H1 (cell line): ENCODE measurements at regions not wholly inside any gene's neighbourhood (a gene's known extent, or its start where the extent isn't known, plus 50 kb on each side); places are given as distances from the start of the nearest gene placed in this dataset.

Source experiments
- CTCF ChIA-PET: fragments of 300-600 bp; sonication (Branson Sonifier 250); formaldehyde crosslinking; loops from one replicate; lab custom pipeline; 2021; ENCODE audit not compliant: partially characterized antibody; lab: Charles Lee
- POLR2A ChIA-PET: fragments of 300-600 bp; sonication (Branson Sonifier 250); formaldehyde crosslinking; loops from one replicate; lab custom pipeline; 2021; ENCODE audit warnings: inconsistent platforms; ENCODE audit not compliant: partially characterized antibody; lab: Charles Lee
- DNase-seq, 2 experiments: peaks; one replicate each; pipeline versions ENCODE4 v3.0.0 to v3.0.0-alpha.2; 2010 to 2022; ENCODE audit warnings: low spot score in 2 of 2, low read depth in 1 of 2, mixed read lengths in 1 of 2
- FAIRE-seq: peaks from 2 replicates; lab custom pipeline; 2011; peaks lifted over from hg19 to GRCh38; lab: Jason Lieb, UNC
- H2AFZ ChIP-seq: 2 replicates; pipeline ENCODE4 v1.8.1; 2012; ENCODE audit warnings: low read length, inconsistent platforms
- H2AK5ac ChIP-seq: 2 replicates; pipeline ENCODE4 v1.6.1; 2013; ENCODE audit warnings: low read depth, low read length
- H2BK120ac ChIP-seq: replicated peaks from 2 replicates; pipeline ENCODE3; 2013; ENCODE audit warnings: low read depth, low read length, inconsistent platforms
- H2BK12ac ChIP-seq: 2 replicates; pipeline ENCODE4 v1.6.1; 2013; ENCODE audit warnings: low read depth, low read length
- H2BK15ac ChIP-seq: 2 replicates; pipeline ENCODE4 v1.6.1; 2013; ENCODE audit warnings: low read length
- H2BK20ac ChIP-seq: 2 replicates; pipeline ENCODE4 v1.6.1; 2013; ENCODE audit warnings: low read length
- H2BK5ac ChIP-seq: 2 replicates; pipeline ENCODE4 v1.6.1; 2013; ENCODE audit warnings: low read depth, low read length
- H3K14ac ChIP-seq: 2 replicates; pipeline ENCODE4 v1.6.1; 2013; ENCODE audit warnings: inconsistent platforms; ENCODE audit not compliant: insufficient read length
- H3K18ac ChIP-seq: 2 replicates; pipeline ENCODE4 v1.6.1; 2013; ENCODE audit warnings: low read length; ENCODE audit errors: extremely low read depth
- H3K23ac ChIP-seq: 2 replicates; pipeline ENCODE4 v1.6.1; 2013; ENCODE audit warnings: inconsistent platforms; ENCODE audit not compliant: insufficient read length
- H3K23me2 ChIP-seq: 2 replicates; pipeline ENCODE4 v1.6.1; 2013; ENCODE audit warnings: low read depth, low read length
- H3K27ac ChIP-seq: 2 replicates; pipeline ENCODE4 v1.6.1; 2011; ENCODE audit warnings: low read depth, low read length, inconsistent platforms
- H3K27me3 ChIP-seq, 4 experiments: replicated peaks in 1 of 4; 1 replicate in 1 of 4; 2 replicates in 3 of 4; pipeline versions ENCODE4 v1.6.1 to v1.8.1; 2011 to 2013; ENCODE audit warnings: low read length in 3 of 4, mild to moderate bottlenecking in 3 of 4, inconsistent platforms in 2 of 4, mixed read lengths in 2 of 4, moderate library complexity in 1 of 4; ENCODE audit not compliant: control insufficient read depth in 3 of 4, insufficient read depth in 3 of 4; ENCODE audit errors: extremely low read depth in 1 of 4
- H3K36me3 ChIP-seq, 4 experiments: 2 replicates each; pipeline versions ENCODE4 v1.6.1 to v1.8.1; 2011 to 2013; ENCODE audit warnings: mild to moderate bottlenecking in 4 of 4, low read length in 3 of 4, moderate library complexity in 2 of 4, control low read depth in 1 of 4, inconsistent platforms in 1 of 4; ENCODE audit not compliant: insufficient read depth in 4 of 4, control insufficient read depth in 2 of 4
- H3K4ac ChIP-seq: replicated peaks from 2 replicates; pipeline ENCODE3; 2013; ENCODE audit warnings: low read length, low read depth, mixed read lengths, inconsistent platforms; ENCODE audit not compliant: insufficient read length
- H3K4me1 ChIP-seq, 4 experiments: replicated peaks in 1 of 4; 1 replicate in 1 of 4; 2 replicates in 3 of 4; pipeline versions ENCODE4 v1.6.1 to v1.8.1; 2011 to 2013; ENCODE audit warnings: low read length in 3 of 4, inconsistent platforms in 2 of 4, mixed read lengths in 1 of 4; ENCODE audit not compliant: insufficient read depth in 4 of 4, control insufficient read depth in 3 of 4
- H3K4me2 ChIP-seq, 2 experiments: 2 replicates each; pipeline versions ENCODE4 v1.6.1 to v1.8.1; 2011 to 2013; ENCODE audit warnings: low read depth in 2 of 2, low read length in 2 of 2, control low read depth in 1 of 2, inconsistent platforms in 1 of 2, mild to moderate bottlenecking in 1 of 2; ENCODE audit not compliant: insufficient read depth in 1 of 2
- H3K4me3 ChIP-seq, 4 experiments: fragments of 200-600, 300-600 bp in 1 of 4; sonication (generic), shearing (Covaris generic), sonication (Bioruptor Twin) in 1 of 4; 2 replicates each; pipeline versions ENCODE4 v1.5.1 to v1.8.1; 2011 to 2016; ENCODE audit warnings: low read length in 4 of 4, low read depth in 3 of 4, control low read depth in 2 of 4, inconsistent platforms in 2 of 4, mild to moderate bottlenecking in 2 of 4, mixed read lengths in 1 of 4, moderate library complexity in 1 of 4; ENCODE audit not compliant: insufficient read depth in 2 of 4; ENCODE audit errors: extremely low read depth in 1 of 4
- H3K56ac ChIP-seq: replicated peaks from 2 replicates; pipeline ENCODE3; 2013; ENCODE audit warnings: low read depth, mild to moderate bottlenecking, mixed read lengths, low read length, inconsistent platforms; ENCODE audit not compliant: insufficient read length
- H3K79me1 ChIP-seq: 2 replicates; pipeline ENCODE4 v1.6.1; 2013; ENCODE audit warnings: low read depth, low read length, control low read depth
- H3K79me2 ChIP-seq, 2 experiments: 2 replicates each; pipeline versions ENCODE4 v1.6.1 to v1.8.1; 2012 to 2013; ENCODE audit warnings: low read length in 2 of 2, mild to moderate bottlenecking in 2 of 2, inconsistent platforms in 1 of 2; ENCODE audit not compliant: insufficient read depth in 2 of 2, control insufficient read depth in 1 of 2
- H3K9ac ChIP-seq, 4 experiments: replicated peaks in 1 of 4; 1 replicate in 1 of 4; 2 replicates in 3 of 4; pipeline versions ENCODE4 v1.6.1 to v1.8.1; 2011 to 2013; ENCODE audit warnings: low read depth in 3 of 4, low read length in 3 of 4, control low read depth in 2 of 4, mild to moderate bottlenecking in 2 of 4, moderate library complexity in 2 of 4, inconsistent platforms in 1 of 4; ENCODE audit errors: extremely low read depth in 1 of 4
- H3K9me3 ChIP-seq, 2 experiments: 2 replicates each; pipeline versions ENCODE4 v1.6.1 to v1.8.1; 2012 to 2013; ENCODE audit warnings: mild to moderate bottlenecking in 2 of 2, moderate library complexity in 2 of 2, control low read depth in 1 of 2, inconsistent platforms in 1 of 2, low read depth in 1 of 2, low read length in 1 of 2, mixed read lengths in 1 of 2; ENCODE audit not compliant: insufficient read depth in 2 of 2
- H4K20me1 ChIP-seq, 2 experiments: replicated peaks in 1 of 2; 2 replicates each; pipeline versions ENCODE3 to v1.8.1; 2011 to 2013; ENCODE audit warnings: inconsistent platforms in 2 of 2, low read length in 2 of 2, mild to moderate bottlenecking in 1 of 2; ENCODE audit not compliant: insufficient read depth in 2 of 2, control insufficient read depth in 1 of 2
- H4K5ac ChIP-seq: 2 replicates; pipeline ENCODE4 v1.6.1; 2013; ENCODE audit warnings: low read length, low read depth, mixed read lengths, inconsistent platforms; ENCODE audit not compliant: insufficient read length
- H4K8ac ChIP-seq: 2 replicates; pipeline ENCODE4 v1.8.0; 2013; ENCODE audit warnings: mild to moderate bottlenecking, moderate library complexity, low read length, inconsistent platforms; ENCODE audit not compliant: insufficient read depth; ENCODE audit errors: extremely low read depth
- H4K91ac ChIP-seq: replicated peaks from 2 replicates; pipeline ENCODE3; 2013; ENCODE audit warnings: low read length, mixed read lengths, inconsistent platforms; ENCODE audit not compliant: insufficient read length
- CREB1 ChIP-seq: IDR thresholded peaks from 2 replicates; pipeline ENCODE4 v1.6.1; 2012; ENCODE audit warnings: inconsistent platforms
- HDAC2 ChIP-seq, 2 experiments: fragments of 300-600 bp in 1 of 2; sonication (generic) in 1 of 2; IDR thresholded peaks; 2 replicates each; pipeline ENCODE4 v1.6.1; 2011 to 2012; ENCODE audit warnings: low read depth in 2 of 2, low read length in 2 of 2, mild to moderate bottlenecking in 2 of 2, moderate library complexity in 2 of 2, borderline replicate concordance in 1 of 2, inconsistent platforms in 1 of 2
- KDM4A ChIP-seq: IDR thresholded peaks from one replicate; pipeline ENCODE4 v1.7.1; 2012; ENCODE audit warnings: low read depth, mild to moderate bottlenecking, moderate library complexity, low read length, inconsistent platforms; ENCODE audit not compliant: severe bottlenecking
- POU5F1 ChIP-seq: IDR thresholded peaks from 2 replicates; pipeline ENCODE4 v1.6.1; 2011; ENCODE audit warnings: low read depth, mild to moderate bottlenecking, low read length, moderate library complexity
- RFX5 ChIP-seq: IDR thresholded peaks from 2 replicates; pipeline ENCODE4 v1.6.1; 2011; ENCODE audit warnings: low read depth, low read length, improper control_type of control experiment, borderline replicate concordance
- SIX5 ChIP-seq: IDR thresholded peaks from 2 replicates; pipeline ENCODE4 v1.6.1; 2011; ENCODE audit warnings: mild to moderate bottlenecking, low read depth, low read length
- YY1 ChIP-seq: IDR thresholded peaks from 2 replicates; pipeline ENCODE4 v1.6.1; 2011; ENCODE audit warnings: low read depth, mild to moderate bottlenecking, low read length
- WGBS, 2 experiments: shearing (Covaris generic) in 1 of 2; methylation state at CpG; one replicate each; pipeline versions ENCODE4 v1.1.6 to v1.1.7; 2013 to 2015; ENCODE audit warnings: low lambda C conversion rate in 2 of 2, mixed read lengths in 2 of 2, inconsistent platforms in 1 of 2, low coverage in 1 of 2, missing lambda C conversion rate in 1 of 2; ENCODE audit not compliant: insufficient replicate concordance in 2 of 2, insufficient coverage in 1 of 2, insufficient read length in 1 of 2; ENCODE audit errors: extremely low coverage in 1 of 2, missing lambda C conversion rate in 1 of 2; 5-methylcytosine and 5-hydroxymethylcytosine counted together

DNA sequence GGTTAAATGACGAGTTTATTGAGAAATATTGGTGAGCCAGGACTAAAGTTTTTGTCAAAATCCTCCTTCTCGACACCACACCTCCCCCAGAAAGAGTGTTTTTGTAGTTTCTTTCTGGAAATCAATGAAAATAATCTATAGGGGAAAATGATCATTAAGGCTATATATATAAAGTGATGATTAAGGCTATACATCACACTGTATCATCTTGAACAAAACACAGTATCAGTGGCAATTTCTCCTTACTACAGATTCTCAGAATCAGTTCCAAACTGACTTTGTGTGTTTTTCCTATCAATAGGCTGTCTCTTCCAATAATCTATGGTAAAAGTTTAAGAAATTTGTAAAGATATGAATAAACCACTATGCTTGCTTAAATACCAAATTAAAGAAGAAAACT, 81.7 kb downstream of the IFNG-AS1 start:
- no peaks in the 10 kb centered on the region for H3K79me1 ChIP-seq
- H3K23ac ChIP-seq: no peak overlapping the region
- no peak overlapping the region for H2BK12ac ChIP-seq
- H3K14ac ChIP-seq: no peak overlapping the region
- H2AK5ac ChIP-seq: no peak overlapping the region
- no peak overlapping the region for H3K4me2 ChIP-seq
- no peaks in the 10 kb centered on the region for H3K36me3 ChIP-seq
- DNase-seq: no peak
- H3K56ac ChIP-seq: no peak overlapping the region
- H3K27ac ChIP-seq: no peak overlapping the region
- no peak overlapping the region for H2BK5ac ChIP-seq
- no peak overlapping the region for H3K18ac ChIP-seq
- H3K4ac ChIP-seq: no peak overlapping the region
- no peak overlapping the region for H3K9ac ChIP-seq
- no peak overlapping the region for H4K91ac ChIP-seq
- H4K20me1 ChIP-seq: no peaks in the 10 kb centered on the region
- WGBS, 2 experiments: 58% methylated on average over 2 of the region's 2 CpGs; no CpG with 5 or more reads in 1 of the 2 experiments
- H3K27me3 ChIP-seq: peaks cover 0 to 4% (median 1%) of the 10 kb centered on the region in 4 experiments; a peak in 4 of 7 replicates
- 0 out of 4 replicates have a peak, but pooled peaks cover 0 to 5% of the 10 kb centered on the region in 2 experiments for H3K9me3 ChIP-seq
- H3K79me2 ChIP-seq: no peaks in the 10 kb centered on the region
- no peaks in the 10 kb centered on the region for H3K23me2 ChIP-seq
- H2BK15ac ChIP-seq: no peak overlapping the region
- H2AFZ ChIP-seq: no peak overlapping the region
- FAIRE-seq: no peak
- H2BK20ac ChIP-seq: no peak overlapping the region
- peaks cover 0 to 2% (median under 1%) of the 10 kb centered on the region in 4 experiments; a peak in 3 of 7 replicates for H3K4me1 ChIP-seq
- H2BK120ac ChIP-seq: no peak overlapping the region
- CTCF ChIA-PET: interaction anchor here (1.9 kb wide), 1 partner anchor 87 kb away, joined by 4 read pairs; no protein-coding TSS in a partner anchor
- POLR2A ChIA-PET: no interaction called here
- no peak overlapping the region for H4K5ac ChIP-seq
- no peak overlapping the region for H3K4me3 ChIP-seq
- H4K8ac ChIP-seq: no peak overlapping the region
- TF ChIP-seq YY1: no peak
- TF ChIP-seq CREB1: no peak
- TF ChIP-seq SIX5: no peak
- TF ChIP-seq RFX5: no peak
- TF ChIP-seq POU5F1: no peak
- TF ChIP-seq KDM4A: no peak
- no peak for TF ChIP-seq HDAC2 (IDR thresholded peaks at IDR 0.05; ENCODE audit: borderline replicate concordance in 1 of 2, low read depth in 2 of 2, low read length in 2 of 2)
